Left hindlimb (tissue), 1 donor: ENCODE measurements at regions not wholly inside any gene's neighbourhood (a gene's known extent, or its start where the extent isn't known, plus 50 kb on each side); places are given as distances from the start of the nearest gene placed in this dataset.
A peak's percentile ranks its signal among the peaks of the same experiment; 100 is the strongest.
"Not testable (repeated sequence)": the region's sequence is repeated elsewhere in the genome, so short reads cannot be mapped to it uniquely, and the experiment has no call there.

ENCODE experiments used
- DNase-seq: peaks from one replicate; pipeline ENCODE4 v3.0.0-alpha.2; 2018

DNA sequence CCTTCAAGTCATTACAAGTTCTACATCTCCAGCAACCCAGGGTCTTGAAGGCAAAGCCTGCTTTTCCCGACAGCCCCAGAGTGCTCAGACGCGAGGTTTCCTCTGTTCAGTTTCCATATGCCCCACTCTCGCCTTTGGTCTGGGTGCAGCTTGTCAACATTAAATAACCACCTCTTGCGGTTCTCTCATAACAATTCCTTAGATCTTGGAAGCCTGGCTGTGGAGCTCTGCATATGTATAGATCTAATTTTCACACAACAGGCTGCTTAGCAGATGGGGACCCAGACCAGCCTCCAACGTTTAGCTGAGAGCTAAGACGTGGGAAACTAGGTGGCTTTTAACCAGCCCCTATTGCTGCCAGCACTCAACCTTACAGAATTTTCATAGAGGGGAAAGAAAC is 295.5 kb downstream of the RPLP1 start:
- DNase-seq = peak; percentile 49

DNA sequence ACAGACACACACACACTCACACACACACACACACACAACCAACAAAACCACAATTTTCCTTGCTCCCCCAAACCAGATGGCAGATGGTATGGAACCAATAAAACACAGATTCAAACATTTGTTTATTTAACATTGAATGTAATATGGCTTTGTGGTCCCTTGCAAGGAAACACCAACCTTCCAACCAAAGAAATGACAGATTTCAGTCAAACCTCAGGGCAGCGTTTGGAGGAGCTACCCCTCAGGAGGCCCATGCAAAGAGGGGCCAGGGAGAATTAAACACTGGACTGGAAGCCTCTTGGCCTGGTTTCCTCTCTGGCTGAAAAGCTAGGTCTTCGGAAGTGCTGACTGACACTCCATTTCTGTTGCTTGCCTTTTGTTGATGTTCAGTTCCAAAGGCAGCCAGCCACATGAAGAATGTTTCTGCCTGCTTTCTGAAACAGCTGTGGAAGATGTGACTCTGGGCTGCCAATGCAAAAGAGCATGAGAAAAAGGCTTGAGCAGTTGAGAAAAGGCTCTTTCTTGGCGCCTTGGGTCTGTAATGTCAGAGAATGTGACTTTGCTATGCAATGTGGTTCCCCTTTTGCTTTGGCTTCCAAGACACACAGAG is 296.1 kb downstream of the RPLP1 start:
- DNase-seq = peak; percentile 74

DNA sequence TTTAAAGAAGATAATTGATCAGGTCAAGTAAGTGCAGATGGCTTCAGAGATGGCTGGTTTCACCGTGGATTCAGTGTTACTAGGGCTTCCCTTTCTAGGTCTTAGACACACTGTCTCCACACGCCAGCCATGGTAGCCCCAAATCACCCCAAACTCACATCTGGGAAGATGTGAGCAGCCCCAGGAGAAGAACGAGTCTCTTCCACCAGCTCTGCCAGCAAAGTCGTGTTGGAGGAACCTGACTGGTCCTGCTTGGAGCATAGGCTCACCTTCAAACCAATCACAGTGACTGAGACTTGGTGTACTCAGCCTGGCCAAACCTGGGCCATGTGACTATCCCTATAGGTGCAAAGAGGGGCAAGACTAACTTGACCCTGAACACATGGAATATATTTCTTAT is 296.7 kb downstream of the RPLP1 start:
- DNase-seq = no peak

DNA sequence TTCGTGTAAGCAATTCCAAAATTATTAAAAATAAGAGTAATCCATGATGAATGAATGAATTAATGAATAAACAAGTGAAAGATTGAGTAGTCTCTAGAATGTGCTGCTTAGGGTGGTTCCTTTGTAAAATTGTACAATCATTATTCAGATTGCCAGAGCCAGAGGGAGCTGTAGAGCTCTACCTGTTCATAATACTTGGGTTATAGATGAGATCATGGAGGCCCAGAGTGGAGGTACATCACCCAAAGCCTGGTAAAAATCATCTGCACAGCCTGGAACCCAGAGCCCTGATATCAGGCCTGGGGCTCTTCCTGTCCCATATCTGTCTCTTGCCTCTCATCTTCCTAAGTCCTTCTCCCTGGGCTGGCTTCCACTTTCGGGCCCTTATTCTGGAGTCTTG is 297.2 kb downstream of the RPLP1 start:
- no peak for DNase-seq

DNA sequence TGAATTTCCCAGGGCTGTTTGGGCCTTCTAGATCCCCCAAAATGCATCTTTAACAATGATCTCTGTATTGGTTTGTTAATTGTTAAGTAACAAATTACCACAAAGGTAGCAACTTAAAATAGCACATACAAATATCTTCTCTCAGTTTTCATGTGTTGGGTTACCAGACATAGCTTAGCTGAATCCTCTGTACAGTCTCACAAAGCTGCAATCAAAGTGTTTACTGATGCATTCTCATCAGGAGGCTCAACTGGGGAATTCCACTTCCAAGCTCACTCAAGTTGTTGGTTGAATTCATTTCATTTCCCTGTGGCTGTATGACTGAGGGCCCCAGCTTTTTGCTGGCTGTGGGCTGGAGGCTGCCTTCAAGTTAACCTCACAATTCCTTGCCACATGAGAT is 297.6 kb downstream of the RPLP1 start:
- DNase-seq = no peak

DNA sequence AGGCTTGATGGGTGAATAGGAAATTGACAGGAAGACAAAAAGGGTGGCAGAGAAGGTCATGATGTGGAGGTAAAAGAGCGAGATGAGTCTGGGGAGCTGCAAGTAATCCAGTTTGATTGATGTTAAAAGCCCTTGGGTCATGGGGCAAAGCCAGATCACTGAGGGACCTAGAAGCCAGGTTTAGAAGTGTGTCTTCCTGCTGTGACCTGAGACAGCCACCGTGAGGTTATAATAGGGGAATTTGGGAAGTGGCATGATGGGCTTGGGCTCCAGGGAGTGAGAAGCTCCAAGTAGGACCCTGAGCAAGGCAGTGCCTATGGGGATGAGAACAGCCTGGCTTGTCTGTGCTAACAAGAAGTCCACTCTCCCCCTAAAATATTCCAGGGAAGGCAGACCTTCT is 298.5 kb downstream of the RPLP1 start:
- no peak for DNase-seq

DNA sequence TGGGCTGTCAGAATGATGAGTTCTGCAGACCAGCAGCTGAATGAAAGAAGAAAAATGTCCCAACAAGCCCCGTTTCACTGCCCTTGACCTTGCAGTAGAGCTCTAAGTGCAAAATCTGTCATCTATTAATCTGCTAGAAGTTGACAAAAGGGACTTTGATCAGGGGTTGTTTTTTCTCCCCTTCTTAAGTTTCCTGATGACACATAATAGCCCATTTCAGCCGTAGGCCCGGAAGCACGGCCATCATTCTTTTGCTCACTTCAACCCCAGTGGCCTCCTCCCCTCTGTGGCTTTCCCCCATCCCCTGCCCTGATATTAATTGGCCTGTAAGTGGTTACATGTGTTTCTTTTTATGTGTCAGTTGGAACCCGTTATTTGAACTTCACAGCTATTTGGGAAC is 298.9 kb downstream of the RPLP1 start:
- no peak for DNase-seq

DNA sequence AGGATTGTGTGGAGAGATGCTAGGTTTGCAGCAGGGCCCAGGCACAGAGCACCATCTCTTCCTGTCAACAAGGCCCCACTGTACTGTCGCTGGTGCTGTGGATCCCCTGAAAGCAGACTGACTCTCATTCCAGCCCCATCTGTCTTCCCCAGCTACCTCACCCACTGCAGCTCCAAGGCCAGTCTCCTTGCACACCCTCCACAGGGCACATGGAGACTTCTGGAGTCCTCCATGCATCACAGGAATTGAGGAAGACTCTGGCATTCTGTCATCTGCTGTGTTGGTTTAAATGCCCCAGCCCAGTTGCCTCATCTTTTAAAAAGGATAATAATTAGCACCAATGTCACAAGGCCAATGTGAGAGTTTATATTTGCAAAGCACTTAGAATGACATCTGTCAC is 301.2 kb downstream of the RPLP1 start:
- no peak for DNase-seq

DNA sequence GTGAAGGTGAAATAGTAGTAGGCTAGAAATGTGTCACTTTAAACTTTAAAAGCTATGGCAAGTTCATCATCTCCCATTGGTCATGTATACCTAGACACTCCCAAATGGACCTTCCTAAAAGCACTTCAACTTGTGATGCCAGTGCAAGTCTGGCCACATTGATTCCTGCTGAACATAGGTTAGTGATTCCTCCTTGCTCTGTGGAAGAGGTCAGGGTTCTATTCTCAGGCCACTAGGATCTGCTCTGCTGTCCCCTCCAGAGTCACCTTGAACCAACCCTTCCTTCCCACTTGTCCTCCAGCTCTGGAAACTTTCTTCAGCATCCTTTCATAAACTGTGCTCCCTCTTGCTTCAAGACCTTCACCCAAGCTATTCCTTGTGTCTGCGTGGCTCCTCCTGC is 301.7 kb downstream of the RPLP1 start:
- no peak for DNase-seq

DNA sequence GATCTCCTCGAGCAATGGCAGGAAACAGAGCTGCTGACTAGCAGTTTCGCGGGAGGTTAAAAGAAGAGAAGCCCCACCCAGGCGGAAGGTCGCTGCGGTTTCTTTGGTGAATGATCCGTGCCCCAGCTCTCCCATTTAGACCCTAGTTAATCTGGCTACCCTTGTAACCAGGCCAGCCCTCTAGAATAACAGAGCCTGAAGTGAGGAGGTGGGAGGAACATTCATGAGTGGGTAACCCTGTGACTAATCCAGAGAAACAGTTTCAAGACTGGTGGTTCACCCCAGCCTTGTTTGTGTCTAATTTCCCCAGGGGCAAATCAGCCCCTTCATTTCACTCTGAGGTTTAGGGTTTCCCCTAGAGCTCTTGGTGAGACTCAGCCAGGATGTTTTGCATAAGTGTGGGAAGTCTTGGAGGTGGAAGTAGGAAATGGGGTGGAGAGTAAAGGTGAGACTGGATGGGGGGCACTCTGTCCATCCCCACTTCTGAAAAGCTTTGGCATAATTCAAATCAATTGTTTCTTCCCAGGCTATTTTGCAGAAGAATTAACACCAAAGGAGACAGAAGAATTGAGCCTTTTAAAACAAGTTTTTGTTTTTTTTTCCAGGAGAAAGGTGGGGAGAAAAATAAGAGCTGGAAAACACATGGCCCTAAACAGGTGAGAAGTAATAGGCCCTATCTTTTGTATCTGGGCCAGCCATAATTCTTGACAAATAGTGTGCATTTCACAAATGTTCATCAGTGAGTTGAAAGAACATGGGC is 303.1 kb downstream of the RPLP1 start:
- no peak for DNase-seq

DNA sequence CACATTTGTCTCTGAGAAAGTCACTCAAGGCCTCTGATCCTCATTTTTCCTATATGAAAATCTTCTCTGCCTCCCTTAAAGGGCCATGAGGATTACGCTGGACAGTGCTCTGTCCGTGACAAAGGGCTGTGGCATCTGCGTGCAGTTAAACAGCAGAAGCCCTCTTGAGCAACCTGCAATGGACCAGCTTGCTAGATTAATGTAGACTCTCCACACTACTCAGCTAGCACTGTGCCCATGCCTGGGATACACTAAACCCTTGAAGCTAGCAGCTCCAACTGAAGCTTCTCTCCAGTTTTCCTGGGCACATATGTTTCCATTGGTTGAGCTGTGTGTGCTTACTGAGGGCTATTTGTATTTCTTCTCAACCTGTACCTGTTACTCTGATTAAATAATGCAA is 303.8 kb downstream of the RPLP1 start:
- DNase-seq = no peak

DNA sequence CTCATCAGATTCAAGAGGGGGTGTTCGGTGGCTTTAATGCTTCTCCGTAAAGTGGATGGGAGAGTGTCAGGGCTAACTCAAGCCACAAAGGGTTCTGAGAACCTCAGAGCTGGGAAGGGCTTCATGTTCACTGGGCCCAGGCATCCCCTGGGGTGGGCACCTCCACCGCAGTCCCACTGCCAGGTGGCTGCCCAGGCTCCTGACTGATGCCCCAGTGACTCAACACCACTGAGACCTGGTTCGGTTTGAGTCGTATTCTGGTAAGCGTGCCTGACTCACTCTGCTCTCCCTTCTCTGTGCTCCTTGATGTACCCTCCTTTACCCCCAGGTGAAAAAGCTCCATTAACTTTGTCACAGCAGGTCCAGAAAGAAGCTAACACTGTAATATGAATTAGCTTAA is 304.6 kb downstream of the RPLP1 start:
- DNase-seq = no peak

DNA sequence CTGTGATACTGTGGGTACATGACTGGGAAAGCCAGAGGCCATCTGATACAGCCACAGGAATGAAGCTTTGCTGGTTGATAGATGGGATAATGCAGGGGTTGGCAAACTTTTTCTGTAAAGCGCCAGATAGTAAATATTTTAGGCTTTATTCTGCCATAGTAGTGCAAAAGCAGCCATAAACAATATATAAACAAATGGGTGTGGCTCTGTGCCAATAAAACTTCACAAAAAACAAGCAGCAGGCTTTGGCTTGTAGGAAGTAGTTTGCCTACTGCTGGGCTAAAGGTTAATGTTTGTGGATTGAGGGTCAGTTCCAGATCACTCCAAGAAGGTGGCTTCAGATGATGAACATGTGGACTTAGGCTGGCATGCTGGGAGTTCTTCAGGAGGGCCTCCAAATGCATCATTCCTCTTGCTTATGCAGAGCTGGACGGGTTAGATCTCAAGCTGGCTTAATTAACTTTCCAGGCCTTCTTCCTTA is 305.7 kb downstream of the RPLP1 start:
- DNase-seq = no peak

DNA sequence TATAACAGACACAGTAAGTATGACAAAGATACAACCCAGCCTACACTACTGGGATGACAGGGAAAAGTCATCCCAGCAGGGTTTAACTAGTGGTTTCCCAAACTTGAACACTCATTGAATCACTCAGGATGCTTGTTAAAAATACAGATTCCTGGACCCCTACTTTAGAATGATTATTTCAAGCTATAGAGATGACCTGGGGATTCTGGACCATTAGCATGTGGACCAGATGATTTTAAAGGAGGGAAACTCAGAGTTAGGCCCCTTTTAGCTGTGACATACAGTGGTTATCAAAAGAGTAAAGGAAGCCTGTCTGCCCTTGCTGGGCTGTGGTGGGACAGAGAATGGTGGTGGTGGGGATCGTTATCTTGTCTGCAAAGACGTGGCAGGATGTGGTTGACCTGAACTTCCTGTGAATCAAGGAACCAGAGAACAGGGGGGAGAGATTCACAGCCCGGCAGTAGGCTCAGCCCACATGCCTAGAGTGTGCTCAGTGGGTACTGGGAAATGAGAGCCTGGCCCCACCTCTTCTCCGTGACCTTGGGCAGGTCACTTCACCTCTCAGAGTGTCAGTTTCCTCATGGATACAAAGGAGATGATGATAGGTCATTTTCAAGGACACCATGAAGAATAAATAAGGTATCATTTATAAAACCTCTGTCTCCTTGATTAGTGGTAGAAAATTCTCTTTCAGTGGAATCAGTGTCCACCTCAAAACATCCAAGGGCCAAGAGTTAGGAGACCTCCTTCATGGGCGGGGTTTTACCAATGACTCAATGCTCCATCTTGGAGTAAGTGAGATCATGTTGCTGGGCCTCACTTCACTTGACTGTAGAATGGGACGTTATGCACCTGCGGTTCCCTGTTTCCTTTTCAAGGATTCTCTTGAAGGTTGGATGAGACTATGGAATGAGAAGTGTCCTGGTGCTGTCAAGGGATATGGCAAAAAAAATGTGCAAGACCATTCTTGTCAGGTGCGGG is 306.5 kb downstream of the RPLP1 start:
- no peak for DNase-seq

DNA sequence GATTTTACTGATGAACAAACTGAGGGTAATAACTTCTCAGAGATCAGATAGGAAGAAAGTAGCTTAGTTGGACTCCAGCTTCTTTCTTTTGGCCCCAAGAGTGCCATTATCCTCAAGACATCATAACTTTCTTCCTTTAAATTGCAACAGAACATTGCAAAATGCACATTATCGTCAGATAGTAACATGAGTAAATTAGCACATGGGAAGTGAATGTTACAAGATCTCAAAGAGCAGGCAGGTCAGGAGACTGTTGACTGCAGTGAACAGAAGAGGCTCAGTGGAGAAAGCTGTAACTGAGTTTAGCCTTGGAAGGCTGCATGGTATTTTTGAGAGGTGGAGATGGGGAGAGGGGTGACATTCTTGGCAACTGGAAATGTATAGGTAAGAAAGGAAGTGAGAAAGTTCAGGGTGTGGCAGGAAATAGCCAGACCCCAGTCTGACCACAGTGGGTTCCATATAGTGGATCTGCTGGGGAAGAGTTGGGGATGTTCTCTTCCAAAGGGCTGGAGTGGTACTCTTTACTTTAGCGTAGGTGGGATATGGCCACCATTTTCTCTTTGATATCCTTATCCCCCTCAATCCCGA is 307.7 kb downstream of the RPLP1 start:
- no peak for DNase-seq

DNA sequence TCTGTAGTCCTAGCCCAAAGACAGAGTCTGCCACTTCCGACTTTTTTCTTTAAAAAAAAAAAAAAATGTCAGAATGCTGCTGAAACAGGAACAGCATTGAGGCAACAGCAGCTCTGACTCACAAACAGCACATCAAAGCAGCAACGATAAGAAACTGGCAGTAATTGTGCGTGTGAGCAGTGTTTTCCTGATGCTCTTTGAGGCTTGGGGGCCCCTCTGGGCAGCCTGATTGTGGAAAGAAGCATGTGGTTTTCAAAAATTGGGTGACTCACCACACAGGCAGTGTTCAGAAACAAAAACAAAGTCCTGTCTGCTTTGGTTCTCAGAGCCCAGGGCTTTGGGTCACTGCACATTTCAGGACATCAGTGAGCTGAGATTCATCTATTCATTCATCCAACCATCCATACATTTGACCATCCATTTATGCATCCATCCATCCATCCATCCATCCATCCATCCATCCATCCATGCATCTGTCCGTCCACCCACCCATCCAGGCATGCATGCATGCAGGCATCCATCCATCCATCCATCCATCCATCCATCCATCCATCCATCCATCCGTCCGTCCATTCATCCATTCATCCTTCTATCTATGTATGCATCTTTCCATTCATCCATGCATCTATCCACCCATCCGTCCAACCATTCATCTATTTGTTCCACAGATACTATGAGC is 308.4 kb downstream of the RPLP1 start:
- DNase-seq = no peak

DNA sequence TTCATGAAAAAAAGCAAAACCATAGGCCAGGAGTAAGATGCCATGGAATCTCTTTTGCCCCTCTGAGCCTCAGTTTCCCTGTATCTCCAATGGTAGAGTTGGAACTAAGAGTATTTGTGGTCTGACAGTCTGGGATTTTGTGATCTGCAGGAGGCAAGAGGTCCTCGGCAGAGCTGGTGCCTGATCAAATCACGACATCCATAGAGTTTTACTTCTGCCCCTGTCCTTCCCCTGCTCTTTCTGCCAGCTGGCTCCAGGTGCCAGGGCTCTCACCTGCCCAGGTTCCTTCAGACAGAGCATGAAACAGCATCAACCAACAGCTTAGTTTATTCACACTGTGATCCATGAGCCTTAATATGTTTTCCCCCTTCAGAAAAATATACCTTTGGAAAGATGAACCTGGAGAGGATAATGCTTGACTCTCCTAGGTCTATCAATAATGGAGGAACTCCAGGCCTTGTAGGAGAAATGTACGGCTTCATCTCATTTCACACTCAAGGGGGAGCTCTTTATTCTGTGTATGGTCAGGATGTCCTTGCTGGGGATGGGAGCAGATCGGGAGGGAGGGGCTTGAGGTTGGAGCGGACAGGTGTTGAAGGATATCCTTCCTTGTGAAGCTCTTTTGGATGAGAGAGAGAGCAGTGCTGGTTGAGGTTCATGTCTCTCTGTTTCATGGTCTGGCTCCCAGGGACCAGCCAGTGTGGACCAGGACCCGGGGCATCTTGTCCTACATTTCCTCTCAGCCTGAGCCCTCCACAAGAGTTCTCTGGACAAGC is 309.9 kb downstream of the RPLP1 start:
- no peak for DNase-seq

DNA sequence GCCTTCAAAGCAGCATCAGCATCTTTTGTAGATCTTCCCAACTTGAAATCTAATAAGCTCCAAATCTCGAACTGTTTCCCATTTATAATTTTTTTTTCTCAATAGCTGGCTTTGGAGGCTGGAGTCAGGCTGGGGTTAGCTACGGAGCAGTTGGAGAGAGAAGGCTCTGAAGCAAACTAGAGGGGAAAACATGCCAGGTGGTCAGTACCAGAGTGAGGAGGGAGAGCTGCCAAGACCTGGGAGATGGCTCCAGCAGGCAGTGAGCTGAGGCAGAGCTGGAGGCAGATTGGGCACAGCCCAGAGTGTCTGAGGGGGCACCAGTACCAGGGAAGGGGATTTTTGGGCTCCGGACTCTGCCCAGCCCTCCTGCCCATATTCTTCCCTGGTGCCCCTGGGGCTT is 311.2 kb downstream of the RPLP1 start:
- DNase-seq = no peak

DNA sequence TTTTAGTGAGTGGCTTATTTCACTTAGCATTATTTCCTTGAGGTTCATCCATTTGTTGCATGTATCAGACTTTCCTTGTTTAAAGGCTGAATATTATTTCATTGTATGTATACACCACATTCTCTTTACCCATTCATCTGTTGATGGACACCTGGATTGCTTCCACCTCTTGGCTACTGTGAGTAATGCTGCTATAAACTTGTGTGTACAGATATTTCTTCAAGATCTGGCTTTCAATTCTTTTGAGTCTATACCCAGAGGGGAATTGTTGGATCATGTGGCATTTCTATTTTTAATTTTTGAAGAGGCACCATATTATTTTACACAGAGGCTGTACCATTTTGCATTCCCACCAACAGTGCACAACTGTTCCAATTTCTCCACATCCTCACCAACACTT is 313.5 kb downstream of the RPLP1 start:
- no peak for DNase-seq

DNA sequence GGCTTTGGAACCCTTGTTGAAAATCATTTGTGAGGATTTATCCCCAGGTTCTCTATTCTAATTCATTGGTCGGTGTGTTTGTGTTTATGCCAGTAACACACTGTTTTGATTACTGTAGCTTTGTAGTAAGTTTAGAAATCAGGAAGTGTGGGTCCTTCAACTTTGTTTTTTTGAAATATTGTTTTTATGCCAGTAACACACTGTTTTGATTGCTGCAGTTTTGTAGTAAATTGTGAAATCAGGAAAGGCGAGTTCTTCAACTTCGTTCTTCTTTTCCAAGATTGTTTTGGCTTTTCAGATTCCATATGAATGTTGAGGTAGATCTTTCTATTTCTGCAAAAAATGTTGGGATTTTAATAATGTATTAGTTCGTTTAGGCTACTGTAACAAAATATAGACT is 314.6 kb downstream of the RPLP1 start:
- DNase-seq = no peak

DNA sequence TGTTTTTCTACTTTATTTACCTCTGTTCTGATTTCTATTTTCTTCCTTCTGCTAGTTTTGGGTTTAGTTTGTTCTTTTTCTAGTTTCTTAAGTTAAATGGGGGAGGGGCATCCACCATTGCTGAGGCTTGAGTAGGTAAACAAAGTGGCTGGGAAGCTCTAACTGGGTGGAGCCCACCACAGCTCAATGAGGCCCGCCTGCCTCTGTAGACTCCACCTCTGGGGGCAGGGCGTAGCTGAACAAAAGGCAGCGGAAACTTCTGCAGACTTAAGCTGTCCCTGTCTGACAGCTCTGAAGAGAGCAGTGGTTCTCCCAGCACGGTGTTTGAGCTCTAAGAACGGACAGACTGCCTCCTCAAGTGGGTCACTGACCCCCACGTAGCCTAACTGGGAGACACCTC is 316.7 kb downstream of the RPLP1 start:
- DNase-seq = not testable (repeated sequence)

DNA sequence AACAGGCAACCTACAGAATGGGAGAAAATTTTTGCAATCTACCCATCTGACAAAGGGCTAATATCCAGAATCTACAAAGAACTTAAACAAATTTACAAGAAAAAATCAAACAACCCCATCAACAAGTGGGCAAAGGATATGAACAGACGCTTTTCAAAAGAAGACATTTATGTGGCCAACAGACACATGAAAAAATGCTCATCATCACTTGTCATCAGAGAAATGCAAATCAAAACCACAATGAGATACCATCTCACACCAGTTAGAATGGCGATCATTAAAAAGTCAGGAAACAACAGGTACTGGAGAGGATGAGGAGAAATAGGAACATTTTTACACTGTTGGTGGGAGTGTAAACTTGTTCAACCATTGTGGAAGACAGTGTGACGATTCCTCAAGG is 321.6 kb downstream of the RPLP1 start:
- not testable (repeated sequence) for DNase-seq
